ENCODE measurements at regions not wholly inside any gene's neighbourhood (a gene's known extent, or its start where the extent isn't known, plus 50 kb on each side); places are given as distances from the start of the nearest gene placed in this dataset.

DNA sequence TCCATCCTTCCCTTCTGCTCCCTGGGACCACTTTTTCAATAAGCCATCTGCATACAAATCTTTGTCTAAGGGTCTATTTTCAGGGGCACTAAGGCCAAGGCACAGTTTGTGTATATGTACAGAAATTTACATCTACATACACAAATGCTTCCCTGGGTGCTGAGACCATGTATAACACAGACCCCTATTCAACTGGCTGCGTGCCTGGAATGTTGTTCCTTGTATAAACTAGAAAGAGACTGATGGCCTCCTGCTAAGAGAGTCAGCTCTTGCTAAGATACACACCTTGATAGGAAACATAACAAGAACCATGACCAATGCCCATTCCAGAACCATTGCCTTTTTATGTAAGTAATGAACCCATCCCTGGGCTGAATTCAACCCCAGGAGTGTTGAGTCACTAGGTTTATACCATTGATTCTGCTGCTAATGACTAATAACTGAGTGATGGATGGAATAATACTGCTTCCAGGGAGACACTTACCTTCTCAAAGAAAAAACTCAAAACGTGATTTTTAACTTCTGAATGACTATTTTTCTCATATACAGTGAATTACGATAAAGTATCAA lies 290.7 kb downstream of the FGFR2 start:
- Mint-ChIP-seq H3K4me3 (no peak overlapping the region), H3K4me1 (peaks cover 69% of the 10 kb centered on the region), H3K9me3 (peaks cover 2% of the 10 kb centered on the region), H3K27ac (ENCODE audit: unreplicated experiment) (no peak overlapping the region), H3K27me3 (ENCODE audit: low read depth) (no peaks in the 10 kb centered on the region), H3K36me3 (ENCODE audit: low read depth) (peaks cover 4% of the 10 kb centered on the region)
- no peak for DNase-seq (ENCODE audit: low read depth, low spot score)
- TF ChIP-seq, protein P1, sequence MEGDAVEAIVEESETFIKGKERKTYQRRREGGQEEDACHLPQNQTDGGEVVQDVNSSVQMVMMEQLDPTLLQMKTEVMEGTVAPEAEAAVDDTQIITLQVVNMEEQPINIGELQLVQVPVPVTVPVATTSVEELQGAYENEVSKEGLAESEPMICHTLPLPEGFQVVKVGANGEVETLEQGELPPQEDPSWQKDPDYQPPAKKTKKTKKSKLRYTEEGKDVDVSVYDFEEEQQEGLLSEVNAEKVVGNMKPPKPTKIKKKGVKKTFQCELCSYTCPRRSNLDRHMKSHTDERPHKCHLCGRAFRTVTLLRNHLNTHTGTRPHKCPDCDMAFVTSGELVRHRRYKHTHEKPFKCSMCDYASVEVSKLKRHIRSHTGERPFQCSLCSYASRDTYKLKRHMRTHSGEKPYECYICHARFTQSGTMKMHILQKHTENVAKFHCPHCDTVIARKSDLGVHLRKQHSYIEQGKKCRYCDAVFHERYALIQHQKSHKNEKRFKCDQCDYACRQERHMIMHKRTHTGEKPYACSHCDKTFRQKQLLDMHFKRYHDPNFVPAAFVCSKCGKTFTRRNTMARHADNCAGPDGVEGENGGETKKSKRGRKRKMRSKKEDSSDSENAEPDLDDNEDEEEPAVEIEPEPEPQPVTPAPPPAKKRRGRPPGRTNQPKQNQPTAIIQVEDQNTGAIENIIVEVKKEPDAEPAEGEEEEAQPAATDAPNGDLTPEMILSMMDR (conservative IDR thresholded peaks at IDR 0.05) = no peak

DNA sequence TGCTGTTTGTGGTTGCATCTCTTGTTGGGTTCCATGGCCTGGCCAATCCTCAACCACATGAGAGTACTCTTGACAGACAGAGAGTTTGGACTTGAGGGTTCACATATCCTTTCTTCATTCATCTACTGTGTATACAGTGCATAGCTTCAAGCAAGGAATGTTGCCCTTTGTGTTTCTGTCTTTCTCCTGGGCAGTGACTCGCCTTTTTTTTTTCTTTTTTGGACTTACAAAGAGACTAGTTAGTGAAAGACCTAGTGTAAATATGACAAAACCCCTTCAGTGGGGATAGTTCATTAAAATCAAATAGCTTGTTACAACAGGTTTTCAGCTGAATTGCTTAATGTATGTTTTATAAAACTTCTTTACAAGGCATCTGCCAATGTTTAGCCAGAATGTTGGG lies 290.2 kb downstream of the FGFR2 start:
- peaks cover 69% of the 10 kb centered on the region for H3K4me1 Mint-ChIP-seq
- peaks cover 4% of the 10 kb centered on the region for H3K36me3 Mint-ChIP-seq (ENCODE audit: low read depth)
- H3K27me3 Mint-ChIP-seq (ENCODE audit: low read depth) = no peaks in the 10 kb centered on the region
- DNase-seq (ENCODE audit: low read depth, low spot score) = no peak
- peaks cover 2% of the 10 kb centered on the region for H3K9me3 Mint-ChIP-seq
- TF ChIP-seq, protein P1 (conservative IDR thresholded peaks at IDR 0.05) = no peak
- H3K4me3 Mint-ChIP-seq = no peak overlapping the region
- H3K27ac Mint-ChIP-seq (ENCODE audit: unreplicated experiment) = no peak overlapping the region

DNA sequence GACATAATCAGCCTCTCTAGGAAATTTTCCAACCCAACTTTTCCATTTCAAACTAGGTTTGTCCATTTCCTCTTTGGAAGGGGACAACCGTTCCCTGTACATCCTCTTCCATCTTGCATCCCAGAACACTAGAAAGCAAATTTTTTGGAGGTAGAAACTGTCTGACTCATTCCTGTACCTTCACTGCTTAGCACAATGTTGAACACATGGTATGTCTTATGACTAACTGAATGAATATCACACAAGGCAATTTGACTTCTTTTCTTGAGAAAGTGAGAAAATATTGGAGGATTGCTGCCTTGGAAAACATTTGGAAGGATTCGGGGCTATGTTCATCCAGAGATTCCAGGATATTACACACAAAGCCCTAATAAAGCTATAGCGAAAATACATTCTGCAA lies 289.1 kb downstream of the FGFR2 start:
- Mint-ChIP-seq H3K4me1 (peaks cover 65% of the 10 kb centered on the region), H3K9me3 (peaks cover 4% of the 10 kb centered on the region), H3K4me3 (peak overlapping the region; percentile 1), H3K36me3 (ENCODE audit: low read depth) (peaks cover 4% of the 10 kb centered on the region), H3K27me3 (ENCODE audit: low read depth) (no peaks in the 10 kb centered on the region), H3K27ac (ENCODE audit: unreplicated experiment) (no peak overlapping the region)
- TF ChIP-seq, protein P1 (conservative IDR thresholded peaks at IDR 0.05) = no peak
- no peak for DNase-seq (ENCODE audit: low read depth, low spot score)

DNA sequence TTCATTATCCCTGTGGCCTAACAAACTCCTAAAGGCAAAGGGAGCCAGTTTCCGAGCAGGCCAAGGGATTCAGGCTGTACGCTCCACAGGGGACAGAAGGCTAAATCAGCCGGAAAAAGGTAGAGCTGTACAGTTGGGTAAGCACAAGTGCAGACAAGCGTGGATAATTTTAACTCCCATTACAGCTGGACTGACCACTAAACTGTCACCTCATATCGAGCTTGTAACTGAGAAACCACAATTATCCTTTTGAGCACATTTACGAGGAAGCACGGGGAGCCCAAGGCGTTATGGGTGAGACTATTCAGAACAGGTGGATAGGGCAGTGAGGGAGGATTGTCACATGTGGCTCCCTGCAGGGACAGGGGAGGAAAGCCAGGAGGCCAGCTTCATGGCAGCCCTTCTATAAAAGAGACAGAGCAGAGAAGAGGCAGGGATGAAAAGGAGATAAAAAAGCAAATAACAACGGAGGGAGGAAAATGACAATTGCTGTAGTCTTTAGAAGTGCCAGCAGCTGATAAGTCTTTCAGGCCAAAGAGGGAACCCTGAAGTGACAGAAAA lies 288.0 kb downstream of the FGFR2 start:
- Mint-ChIP-seq H3K4me3 (peak overlapping the region; percentile 3), H3K36me3 (ENCODE audit: low read depth) (peaks cover 4% of the 10 kb centered on the region), H3K27me3 (ENCODE audit: low read depth) (no peaks in the 10 kb centered on the region), H3K27ac (ENCODE audit: unreplicated experiment) (peak overlapping the region; percentile 21), H3K9me3 (peaks cover 4% of the 10 kb centered on the region), H3K4me1 (peaks cover 56% of the 10 kb centered on the region)
- no peak for DNase-seq (ENCODE audit: low read depth, low spot score)
- TF ChIP-seq, protein P1 (conservative IDR thresholded peaks at IDR 0.05) = no peak

DNA sequence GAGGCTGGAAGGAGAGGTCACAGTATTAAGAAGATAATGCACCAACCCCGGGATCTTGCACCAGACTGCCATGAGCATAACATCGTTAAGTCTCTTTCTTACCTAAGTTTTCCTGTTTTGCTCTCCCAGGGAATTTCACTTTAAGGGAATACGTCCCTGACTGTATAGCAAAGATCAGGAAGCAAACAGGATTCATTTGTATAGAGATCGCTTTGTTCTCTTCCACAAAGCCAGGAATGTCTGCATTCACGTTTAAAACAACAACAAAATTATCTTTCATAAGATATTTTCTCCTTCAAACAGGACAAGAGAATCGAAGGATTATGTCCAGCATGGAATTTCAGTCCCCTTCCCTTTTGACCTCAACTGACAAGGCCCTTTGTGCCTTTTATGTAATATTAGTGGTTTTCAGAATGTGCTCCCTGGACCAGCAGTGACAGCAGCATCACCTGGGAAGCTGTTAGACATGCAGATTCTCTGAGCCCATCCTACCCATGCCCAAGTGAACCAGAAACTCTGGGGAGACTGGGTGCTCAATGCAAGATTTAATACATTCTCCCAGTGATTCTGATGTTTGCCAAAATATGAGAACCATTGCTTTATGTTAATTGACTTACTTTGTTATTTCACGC lies 286.3 kb downstream of the FGFR2 start:
- Mint-ChIP-seq H3K4me3 (peak overlapping the region; percentile 9), H3K4me1 (peaks cover 56% of the 10 kb centered on the region), H3K36me3 (ENCODE audit: low read depth) (peaks cover 4% of the 10 kb centered on the region), H3K27me3 (ENCODE audit: low read depth) (no peaks in the 10 kb centered on the region), H3K27ac (ENCODE audit: unreplicated experiment) (no peak overlapping the region), H3K9me3 (peaks cover 4% of the 10 kb centered on the region)
- TF ChIP-seq, protein P1 (conservative IDR thresholded peaks at IDR 0.05) = no peak
- no peak for DNase-seq (ENCODE audit: low read depth, low spot score)
